ENCODE measurements at regions not wholly inside any gene's neighbourhood (a gene's known extent, or its start where the extent isn't known, plus 50 kb on each side); places are given as distances from the start of the nearest gene placed in this dataset.

DNA sequence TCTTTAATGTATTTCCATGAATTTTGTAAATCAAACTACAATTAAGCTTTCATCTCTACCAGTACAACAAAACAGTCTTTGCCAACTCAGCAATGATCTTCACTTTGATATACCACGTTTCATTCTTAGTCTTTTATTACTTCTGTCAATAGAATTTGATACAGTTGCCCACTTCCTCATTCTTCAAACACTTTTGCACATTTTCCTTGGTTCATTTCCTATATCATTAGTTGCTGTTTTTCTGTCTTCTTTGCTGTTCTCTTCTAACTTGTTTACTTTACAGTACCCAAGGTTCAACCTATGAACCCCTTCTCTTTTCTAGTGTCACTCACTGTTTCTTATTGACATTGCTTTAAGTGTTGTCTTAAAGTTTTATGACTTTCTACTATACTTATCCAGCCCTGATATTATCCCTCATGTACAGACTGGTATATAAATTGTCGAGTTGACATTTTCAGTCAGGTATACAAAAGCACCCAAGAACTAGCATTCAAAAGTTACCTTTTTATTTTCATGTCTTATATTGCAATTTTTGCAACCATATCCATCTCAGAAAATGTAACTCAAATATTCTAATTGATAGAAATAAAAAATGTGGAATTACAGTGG is 903.1 kb downstream of the NSUN3 start:
- DNase-seq (ENCODE audit: low read depth in 4 of 4, low spot score in 1 of 4): no peak

DNA sequence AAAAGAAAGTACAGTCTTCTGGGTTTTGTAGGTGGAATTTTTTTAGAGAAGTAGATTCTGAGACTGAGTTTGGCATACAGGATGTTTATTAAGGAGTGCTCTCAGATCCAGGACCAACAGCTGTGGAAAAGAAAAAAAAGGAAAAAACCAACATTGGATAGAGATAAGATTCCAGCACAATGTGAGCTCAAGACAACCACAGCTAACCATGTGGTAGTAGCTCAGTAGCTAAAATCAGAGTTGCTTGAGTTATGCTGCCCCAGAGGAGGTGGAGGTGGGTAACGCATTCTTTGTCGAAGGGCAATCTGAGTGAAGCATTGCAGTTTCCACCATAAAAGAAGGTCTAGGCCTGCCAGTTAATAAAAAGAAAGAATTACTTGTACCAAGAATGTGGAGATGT is 904.3 kb downstream of the NSUN3 start:
- no peak for DNase-seq (ENCODE audit: low read depth in 4 of 4, low spot score in 1 of 4)

DNA sequence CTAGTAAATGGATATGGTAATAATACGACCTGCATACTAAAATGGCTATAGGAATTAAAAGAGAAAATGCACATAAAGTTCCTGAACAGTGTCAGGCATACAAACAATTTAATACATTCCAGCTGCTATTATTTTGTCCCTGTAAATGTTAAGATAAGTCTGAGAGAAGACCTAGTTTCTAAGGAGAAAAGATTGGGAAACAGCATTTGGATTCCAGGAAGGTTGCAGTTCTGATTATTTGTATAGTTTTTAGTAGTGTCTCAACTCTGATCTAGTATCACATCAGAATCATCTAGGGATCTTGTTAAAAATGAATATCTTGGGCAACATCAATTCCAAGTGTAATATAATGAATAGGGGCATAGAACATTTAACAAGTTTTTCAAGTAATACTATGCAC is 905.7 kb downstream of the NSUN3 start:
- DNase-seq (ENCODE audit: low read depth in 4 of 4, low spot score in 1 of 4): no peak

GRCh38 chr3:94972066-94972465 is 909.2 kb downstream of the NSUN3 start:
- no peak for DNase-seq (ENCODE audit: low read depth in 4 of 4, low spot score in 1 of 4)

- DNase-seq (ENCODE audit: low read depth in 4 of 4, low spot score in 1 of 4): no peak
These were observed 915.2 kb downstream of the NSUN3 start for GRCh38 chr3:94978084-94978483.

DNA sequence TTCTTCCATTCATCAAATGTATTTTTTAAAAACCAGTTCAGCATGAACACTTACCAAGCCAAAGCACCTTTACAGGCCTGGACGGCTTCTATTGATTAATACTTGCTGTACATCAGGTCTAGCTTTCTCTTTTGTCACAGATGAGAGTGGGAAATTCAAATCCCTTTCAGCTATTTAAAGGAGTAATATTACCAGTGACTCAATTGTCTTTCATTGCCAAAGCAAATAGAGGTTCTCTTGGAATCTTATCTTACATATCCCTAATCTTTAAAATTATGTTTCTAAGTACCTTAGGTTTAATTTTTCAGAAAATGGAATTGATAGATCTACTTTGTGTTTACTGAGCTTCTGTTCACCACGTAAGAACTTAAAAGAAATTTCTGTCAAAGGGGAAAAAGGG is 922.9 kb downstream of the NSUN3 start:
- no peak for DNase-seq (ENCODE audit: low read depth in 4 of 4, low spot score in 1 of 4)

- no peak for DNase-seq (ENCODE audit: low read depth in 4 of 4, low spot score in 1 of 4)
These were observed 928.3 kb downstream of the NSUN3 start for GRCh38 chr3:94990952-94991705.

DNA sequence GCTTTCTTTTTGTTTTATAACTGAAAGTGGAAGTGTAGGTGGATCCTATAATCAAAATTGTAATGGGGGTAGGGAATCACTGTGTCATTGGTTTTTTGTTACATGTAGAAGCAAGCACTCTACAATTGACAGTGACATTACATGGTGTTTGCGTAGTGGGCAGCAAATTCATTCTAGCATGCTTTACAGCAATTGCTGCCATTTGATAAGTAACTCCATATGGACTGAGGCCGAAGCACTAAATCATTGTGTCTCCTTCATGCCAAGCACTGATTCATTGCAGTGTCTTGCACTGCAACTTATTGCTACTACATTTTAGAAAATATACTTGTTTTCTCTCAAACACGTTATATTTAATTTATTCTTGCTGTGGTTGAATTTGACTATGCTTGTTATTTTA is 933.9 kb downstream of the NSUN3 start:
- no peak for DNase-seq (ENCODE audit: low read depth in 4 of 4, low spot score in 1 of 4)

- DNase-seq (ENCODE audit: low read depth in 4 of 4, low spot score in 1 of 4): no peak
These were observed 939.7 kb downstream of the NSUN3 start for GRCh38 chr3:95002438-95003046.

DNA sequence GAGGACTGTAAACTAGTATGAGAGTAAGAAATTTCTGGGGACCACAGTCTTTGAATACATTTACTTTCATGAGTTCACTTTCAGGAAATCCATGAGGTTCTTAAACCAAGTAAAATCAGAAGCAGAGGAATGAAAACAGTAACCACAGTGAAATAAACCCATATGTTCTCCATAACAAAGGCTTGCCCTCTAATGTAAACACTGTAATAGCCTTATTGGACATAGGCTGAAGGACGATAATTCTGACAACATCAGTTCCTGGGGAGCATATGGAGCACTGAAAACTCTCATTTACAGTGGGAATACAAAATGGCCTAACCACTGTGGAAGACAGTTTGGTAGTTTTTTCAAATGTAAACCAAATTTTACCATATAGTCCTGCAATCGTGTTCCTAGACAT is 965.8 kb downstream of the NSUN3 start:
- no peak for DNase-seq (ENCODE audit: low read depth in 4 of 4, low spot score in 1 of 4)

- no peak for DNase-seq (ENCODE audit: low read depth in 4 of 4, low spot score in 1 of 4)
These were observed 966.8 kb downstream of the NSUN3 start for GRCh38 chr3:95029644-95030043.

- DNase-seq (ENCODE audit: low read depth in 4 of 4, low spot score in 1 of 4): no peak
These were observed 973.7 kb downstream of the NSUN3 start for GRCh38 chr3:95036526-95037021.

- no peak for DNase-seq (ENCODE audit: low read depth in 4 of 4, low spot score in 1 of 4)
These were observed 974.2 kb downstream of the NSUN3 start for GRCh38 chr3:95037097-95037496.

DNA sequence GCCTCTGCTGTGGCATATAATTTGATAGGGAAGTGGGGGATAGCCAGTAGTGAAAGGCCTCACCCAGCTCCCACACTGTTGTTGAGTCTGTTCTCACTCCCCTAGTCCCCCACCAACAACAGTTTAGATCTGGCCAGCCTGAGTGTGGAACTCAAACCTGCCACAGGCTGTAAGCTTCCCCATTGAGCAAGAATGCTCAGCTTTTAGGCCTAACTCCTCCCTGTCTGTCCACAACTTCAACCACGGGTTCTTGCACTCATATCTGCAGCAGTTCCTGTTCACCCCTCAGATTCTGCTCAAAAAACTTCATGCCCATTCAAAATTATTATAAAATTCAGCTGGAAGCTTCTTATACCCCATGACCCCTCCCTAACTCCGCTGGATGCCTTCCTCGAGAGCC is 975.1 kb downstream of the NSUN3 start:
- DNase-seq (ENCODE audit: low read depth in 4 of 4, low spot score in 1 of 4): no peak

DNA sequence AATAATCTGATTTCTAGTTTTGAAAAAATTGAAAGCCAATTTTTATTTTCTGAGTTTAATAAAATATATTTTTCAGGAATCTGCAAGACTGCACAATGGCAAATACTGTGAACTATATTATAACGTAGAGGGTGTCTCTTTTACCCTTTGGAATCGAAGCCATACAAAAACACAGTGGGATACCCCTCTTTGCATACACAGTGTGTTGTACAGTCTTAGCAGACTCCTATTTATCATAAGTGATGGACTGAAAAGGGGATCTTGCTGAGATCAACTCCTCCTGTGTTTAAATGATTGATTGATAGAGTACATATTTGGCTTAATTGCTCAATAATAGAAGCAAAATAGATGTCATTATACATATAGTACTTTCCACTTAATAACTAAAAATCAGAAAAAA is 981.2 kb downstream of the NSUN3 start:
- no peak for DNase-seq (ENCODE audit: low read depth in 4 of 4, low spot score in 1 of 4)

DNA sequence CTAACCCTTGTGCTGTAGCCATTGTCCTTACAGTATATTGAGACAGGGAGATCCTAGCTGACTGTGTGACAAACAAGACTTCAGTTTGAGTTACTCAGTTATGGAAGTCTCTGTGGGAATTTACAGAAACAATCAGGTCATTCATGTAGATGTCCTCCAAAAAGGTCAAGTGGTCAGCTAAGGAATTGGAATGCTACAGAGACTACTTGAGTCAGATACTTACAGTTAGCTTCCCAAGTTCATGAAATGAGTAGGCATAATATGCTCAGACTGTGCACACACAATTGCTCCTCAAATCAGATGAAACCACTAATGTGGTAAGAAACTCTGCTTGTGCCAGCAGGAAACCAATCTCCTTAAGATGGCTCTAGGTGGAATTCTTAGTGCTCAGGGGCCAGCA is 985.7 kb downstream of the NSUN3 start:
- DNase-seq (ENCODE audit: low read depth in 4 of 4, low spot score in 1 of 4): no peak

DNA sequence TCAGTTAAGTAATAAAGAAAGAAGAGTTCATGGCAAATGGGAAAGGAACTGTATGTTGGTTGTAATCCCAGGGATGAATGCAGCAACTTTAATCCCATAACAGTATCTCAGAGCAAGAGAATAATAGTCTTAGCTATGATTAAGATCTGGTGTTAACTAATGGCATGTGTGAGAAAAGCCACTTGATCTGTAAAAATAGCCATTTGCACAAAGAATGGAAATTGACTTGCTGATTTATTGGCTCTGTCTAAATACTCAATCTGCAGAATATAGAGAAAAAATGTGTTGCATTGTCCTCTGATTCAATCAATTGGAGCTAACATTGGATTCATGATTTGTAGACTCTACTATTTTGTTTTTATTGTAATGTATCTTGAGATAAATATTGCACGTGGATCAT is 987.0 kb downstream of the NSUN3 start:
- DNase-seq (ENCODE audit: low read depth in 4 of 4, low spot score in 1 of 4): no peak

DNA sequence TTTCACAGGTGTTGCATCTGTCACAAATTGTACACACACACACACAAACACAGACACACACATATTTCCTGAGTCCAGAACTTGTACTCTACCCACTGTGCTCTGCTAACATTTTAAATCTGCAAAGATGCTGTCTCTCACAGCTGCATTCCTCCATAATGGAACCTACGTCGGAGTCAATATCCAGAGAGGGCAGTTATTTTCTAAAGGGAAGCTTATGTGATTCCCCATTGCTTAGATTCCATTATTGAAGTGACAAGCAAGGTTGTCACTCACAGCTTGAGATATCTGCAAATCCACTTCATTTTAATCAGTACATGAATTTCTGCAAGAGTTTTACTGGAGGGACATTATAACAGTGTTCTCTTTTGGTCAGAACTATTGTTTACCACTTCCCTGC is 992.4 kb downstream of the NSUN3 start:
- DNase-seq (ENCODE audit: low read depth in 4 of 4, low spot score in 1 of 4): no peak

- no peak for DNase-seq (ENCODE audit: low read depth in 4 of 4, low spot score in 1 of 4)
These were observed 1019.3 kb downstream of the NSUN3 start for GRCh38 chr3:95082191-95082590.

GRCh38 chr3:95084738-95085137 is 1021.9 kb downstream of the NSUN3 start:
- DNase-seq (ENCODE audit: low read depth in 4 of 4, low spot score in 1 of 4): no peak

- no peak for DNase-seq (ENCODE audit: low read depth in 4 of 4, low spot score in 1 of 4)
These were observed 1025.6 kb downstream of the NSUN3 start for GRCh38 chr3:95088464-95088863.

- DNase-seq (ENCODE audit: low read depth in 4 of 4, low spot score in 1 of 4): no peak
These were observed 1034.6 kb downstream of the NSUN3 start for GRCh38 chr3:95097493-95097892.

Measured in stimulated activated CD4-positive, alpha-beta T cell treated with anti-CD3 and anti-CD28 coated beads, Interleukin-1b, Interleukin-23, amount 100 ng/mL, for 24 hours (primary cell).